Coronary artery (tissue), 2 donors: ENCODE measurements at regions not wholly inside any gene's neighbourhood (a gene's known extent, or its start where the extent isn't known, plus 50 kb on each side); places are given as distances from the start of the nearest gene placed in this dataset.

ENCODE experiments used
- DNase-seq: peaks from one replicate; pipeline ENCODE4 v3.0.0-alpha.2; 2017; ENCODE audit warnings: low spot score
- H3K27ac ChIP-seq, 2 donors: fragments of 200-600 bp; sonication (generic); one replicate each; pipeline ENCODE4 v1.5.1; 2016 to 2019
- H3K4me3 ChIP-seq: fragments of 200-600 bp; sonication (generic); 2 replicates; pipeline ENCODE4 v1.5.1; 2016; ENCODE audit warnings: mild to moderate bottlenecking, moderate library complexity
- TF ChIP-seq, protein P1 (sequence below): fragments of 200-600 bp; sonication (generic); IDR thresholded peaks from one replicate; pipeline ENCODE4 v1.5.1; 2019; ENCODE audit warnings: antibody characterized with exemption

DNA sequence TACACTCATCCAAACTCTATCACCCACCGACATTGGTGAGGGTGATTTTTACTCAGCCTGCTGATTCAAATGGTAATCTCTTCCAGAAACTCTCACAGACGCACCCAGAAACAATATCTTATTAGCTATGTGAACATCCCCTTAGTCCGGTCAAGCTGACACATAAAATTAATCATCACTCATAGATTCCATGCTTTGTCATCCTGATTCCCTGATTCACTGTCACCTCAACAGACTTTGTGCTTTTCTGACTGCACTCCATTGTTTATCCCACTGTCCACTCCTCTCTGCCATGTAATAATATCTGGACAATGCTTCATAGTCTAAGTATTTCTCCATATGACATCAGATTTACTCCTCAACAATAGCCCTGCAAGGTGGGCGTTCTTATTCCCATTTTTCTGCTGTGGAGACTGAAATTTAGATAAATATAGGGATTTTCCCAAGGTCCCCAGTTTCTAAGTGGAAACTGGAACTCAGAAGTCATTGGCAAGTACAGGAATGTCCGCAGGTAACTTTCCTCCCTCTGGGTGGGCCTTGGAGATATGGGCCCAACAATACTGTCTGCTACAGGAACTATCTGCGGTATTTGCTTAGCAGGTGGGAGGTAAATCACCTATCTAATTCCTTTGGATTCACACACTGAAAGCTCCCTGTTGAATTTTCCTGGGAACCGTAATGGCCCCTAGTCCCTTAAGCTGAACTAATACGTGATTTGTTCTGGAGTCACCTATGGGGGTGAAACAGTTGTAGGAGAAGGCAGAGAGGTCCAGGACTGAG is 228.6 kb upstream of the BCOR start:
- Histone ChIP-seq H3K27ac (no peak overlapping the region), H3K4me3 (no peak overlapping the region)
- DNase-seq, result peak; percentile 9
- TF ChIP-seq, protein P1, sequence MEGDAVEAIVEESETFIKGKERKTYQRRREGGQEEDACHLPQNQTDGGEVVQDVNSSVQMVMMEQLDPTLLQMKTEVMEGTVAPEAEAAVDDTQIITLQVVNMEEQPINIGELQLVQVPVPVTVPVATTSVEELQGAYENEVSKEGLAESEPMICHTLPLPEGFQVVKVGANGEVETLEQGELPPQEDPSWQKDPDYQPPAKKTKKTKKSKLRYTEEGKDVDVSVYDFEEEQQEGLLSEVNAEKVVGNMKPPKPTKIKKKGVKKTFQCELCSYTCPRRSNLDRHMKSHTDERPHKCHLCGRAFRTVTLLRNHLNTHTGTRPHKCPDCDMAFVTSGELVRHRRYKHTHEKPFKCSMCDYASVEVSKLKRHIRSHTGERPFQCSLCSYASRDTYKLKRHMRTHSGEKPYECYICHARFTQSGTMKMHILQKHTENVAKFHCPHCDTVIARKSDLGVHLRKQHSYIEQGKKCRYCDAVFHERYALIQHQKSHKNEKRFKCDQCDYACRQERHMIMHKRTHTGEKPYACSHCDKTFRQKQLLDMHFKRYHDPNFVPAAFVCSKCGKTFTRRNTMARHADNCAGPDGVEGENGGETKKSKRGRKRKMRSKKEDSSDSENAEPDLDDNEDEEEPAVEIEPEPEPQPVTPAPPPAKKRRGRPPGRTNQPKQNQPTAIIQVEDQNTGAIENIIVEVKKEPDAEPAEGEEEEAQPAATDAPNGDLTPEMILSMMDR, result no peak

DNA sequence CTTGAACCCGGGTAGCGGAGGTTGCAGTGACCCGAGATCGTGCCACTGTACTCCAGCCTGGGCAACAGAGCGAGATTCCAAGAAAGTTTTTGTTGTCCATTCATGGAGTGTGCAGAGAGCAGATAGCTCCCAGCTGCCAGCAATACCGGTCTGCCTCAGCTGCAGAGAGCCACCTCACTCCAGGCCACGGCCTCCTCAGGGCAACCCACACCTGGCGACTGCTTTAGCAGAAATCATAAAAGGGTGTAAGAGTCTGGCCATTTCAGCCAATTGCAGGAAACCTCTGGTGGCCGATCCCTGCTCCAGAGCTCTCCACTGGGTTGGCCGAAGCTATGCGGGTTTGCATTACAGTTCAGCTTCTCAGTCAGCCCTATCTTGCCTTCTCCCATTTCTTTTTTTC is 227.4 kb upstream of the BCOR start:
- H3K4me3 ChIP-seq, result no peak overlapping the region
- peak; percentile 24 for DNase-seq
- TF ChIP-seq, protein P1, result no peak
- no peak overlapping the region for H3K27ac ChIP-seq

DNA sequence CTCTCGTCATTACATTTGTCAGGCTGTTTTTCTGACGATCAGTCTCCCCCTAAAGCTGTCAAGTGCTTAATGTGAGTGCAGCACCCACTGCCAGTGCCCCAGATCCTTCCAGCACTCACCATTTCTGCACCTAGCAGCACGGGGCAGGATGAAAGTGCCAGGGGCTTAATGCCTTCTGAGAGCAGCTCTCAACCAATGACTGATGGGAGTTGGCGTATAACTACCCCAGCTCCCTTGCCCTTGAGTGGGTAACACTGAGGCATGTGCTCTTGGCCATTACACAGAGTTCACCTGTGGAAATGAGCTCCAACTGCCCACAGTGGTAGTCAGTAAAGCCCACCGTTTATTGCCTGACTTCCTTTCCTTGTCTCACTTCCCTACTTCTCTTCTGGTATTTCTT is 226.2 kb upstream of the BCOR start:
- H3K4me3 ChIP-seq, result no peak overlapping the region
- no peak overlapping the region for H3K27ac ChIP-seq
- DNase-seq, result peak; percentile 28
- TF ChIP-seq, protein P1, result no peak

DNA sequence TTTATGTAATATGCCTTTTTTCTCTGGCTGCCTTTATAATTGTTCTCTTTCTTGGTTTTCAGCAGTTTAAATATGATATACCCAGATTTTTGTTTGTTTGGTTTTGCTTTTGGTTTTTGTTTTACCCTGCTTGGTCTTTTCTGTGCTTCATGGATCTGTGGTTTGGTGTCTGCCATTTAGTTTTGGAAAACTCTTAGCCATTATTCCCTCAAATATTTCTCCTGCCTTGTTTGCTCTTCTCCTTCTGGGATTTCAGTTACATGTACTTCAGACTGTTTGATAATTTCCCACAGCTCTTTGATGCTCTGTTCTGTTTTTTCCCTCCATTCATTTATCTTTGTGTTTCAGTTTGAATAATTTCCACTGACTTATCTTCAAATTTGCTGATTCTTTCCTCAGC is 223.1 kb upstream of the BCOR start:
- TF ChIP-seq, protein P1, result no peak
- no peak for DNase-seq
- H3K27ac ChIP-seq, result no peak overlapping the region

GRCh38 chrX:40318801-40319200 is 221.0 kb upstream of the BCOR start:
- no peak overlapping the region for H3K4me3 ChIP-seq
- TF ChIP-seq, protein P1, result no peak
- H3K27ac ChIP-seq, result no peak overlapping the region
- no peak for DNase-seq

More for the DNA sequence above, 223.1 kb upstream of the BCOR start:
- H3K4me3 ChIP-seq, result no peak overlapping the region

GRCh38 chrX:40318076-40318475 is 220.3 kb upstream of the BCOR start:
- DNase-seq, result no peak
- TF ChIP-seq, protein P1, result no peak
- Histone ChIP-seq H3K27ac (no peak overlapping the region), H3K4me3 (no peak overlapping the region)

DNA sequence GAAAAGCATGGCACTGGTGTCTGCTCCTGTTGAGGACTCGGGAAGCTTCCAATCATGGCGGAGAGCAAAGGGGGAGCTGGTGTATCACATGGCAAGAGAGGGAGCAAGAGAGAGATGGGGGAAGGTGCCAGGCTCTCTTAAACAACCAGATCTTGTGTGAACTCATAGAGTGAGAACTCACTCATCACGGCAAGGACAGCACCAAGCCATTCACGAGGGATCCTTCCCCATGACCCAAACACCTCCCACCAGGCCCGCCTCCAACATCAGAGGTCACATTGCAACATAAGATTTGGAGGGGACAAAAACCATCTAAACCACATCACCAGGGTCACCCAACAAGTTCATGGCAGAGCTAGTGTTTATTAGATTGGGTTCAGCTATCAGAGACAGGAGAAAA is 218.7 kb upstream of the BCOR start:
- Histone ChIP-seq H3K27ac (no peak overlapping the region), H3K4me3 (no peak overlapping the region)
- DNase-seq, result no peak
- TF ChIP-seq, protein P1, result no peak
